RWPE2 (cell line): ENCODE measurements at regions not wholly inside any gene's neighbourhood (a gene's known extent, or its start where the extent isn't known, plus 50 kb on each side); places are given as distances from the start of the nearest gene placed in this dataset.

Source experiments
- ATAC-seq: fragments of 200-7000 bp; cut with Tn5 transposase; 3 replicates; pipeline ENCODE4 v1.9.1; 2021; ENCODE audit warnings: low read depth
- DNase-seq: peaks from one replicate; pipeline ENCODE4 v3.0.0-alpha.2; 2020; ENCODE audit warnings: low spot score
- H3K27ac ChIP-seq: fragments of 450-650 bp; 2 replicates; pipeline ENCODE4 v1.5.1; 2017; ENCODE audit warnings: mild to moderate bottlenecking; ENCODE audit not compliant: poor library complexity, severe bottlenecking
- H3K27me3 ChIP-seq: fragments of 250-450 bp; sonication (Bioruptor Pico); 2 replicates; pipeline ENCODE4 v1.5.1; 2021; ENCODE audit warnings: mild to moderate bottlenecking, moderate library complexity; ENCODE audit not compliant: insufficient read depth, poor library complexity, severe bottlenecking
- H3K36me3 ChIP-seq: fragments of 250-450 bp; sonication (Bioruptor Pico); 2 replicates; pipeline ENCODE4 v1.5.1; 2020; ENCODE audit warnings: low read depth, mild to moderate bottlenecking, moderate library complexity
- H3K4me1 ChIP-seq: fragments of 250-450 bp; sonication (Bioruptor Pico); 2 replicates; pipeline ENCODE4 v1.5.1; 2021; ENCODE audit warnings: mild to moderate bottlenecking, moderate library complexity; ENCODE audit not compliant: insufficient read depth, poor library complexity, severe bottlenecking
- H3K4me3 ChIP-seq: fragments of 250-450 bp; sonication (Bioruptor Pico); 2 replicates; pipeline ENCODE4 v1.5.1; 2021; ENCODE audit warnings: mild to moderate bottlenecking, moderate library complexity; ENCODE audit not compliant: severe bottlenecking
- H3K9me3 ChIP-seq: fragments of 250-450 bp; sonication (Bioruptor Pico); 2 replicates; pipeline ENCODE4 v1.5.1; 2021; ENCODE audit warnings: mild to moderate bottlenecking, moderate library complexity; ENCODE audit not compliant: severe bottlenecking
- CTCF ChIP-seq: fragments of 450-650 bp; IDR thresholded peaks from one replicate; pipeline ENCODE4 v1.5.1; 2017; ENCODE audit warnings: mild to moderate bottlenecking, moderate library complexity; ENCODE audit not compliant: poor library complexity, severe bottlenecking

GRCh38 chr6:92634561-92634960 is 784.8 kb downstream of the EPHA7 start:
- Histone ChIP-seq H3K27ac (no peak overlapping the region), H3K9me3 (no peaks in the 10 kb centered on the region), H3K4me3 (no peak overlapping the region), H3K4me1 (no peaks in the 10 kb centered on the region), H3K27me3 (no peaks in the 10 kb centered on the region), H3K36me3 (no peaks in the 10 kb centered on the region)
- no peak for TF ChIP-seq CTCF
- DNase-seq = no peak
- no peak for ATAC-seq

GRCh38 chr6:92623431-92623830 is 795.9 kb downstream of the EPHA7 start:
- no peak overlapping the region for H3K4me3 ChIP-seq
- no peak overlapping the region for H3K27ac ChIP-seq
- TF ChIP-seq CTCF = no peak
- H3K36me3 ChIP-seq = no peaks in the 10 kb centered on the region
- DNase-seq (no peak), ATAC-seq (no peak)
- H3K9me3 ChIP-seq = no peaks in the 10 kb centered on the region
- H3K4me1 ChIP-seq = no peaks in the 10 kb centered on the region
- H3K27me3 ChIP-seq = no peaks in the 10 kb centered on the region

DNA sequence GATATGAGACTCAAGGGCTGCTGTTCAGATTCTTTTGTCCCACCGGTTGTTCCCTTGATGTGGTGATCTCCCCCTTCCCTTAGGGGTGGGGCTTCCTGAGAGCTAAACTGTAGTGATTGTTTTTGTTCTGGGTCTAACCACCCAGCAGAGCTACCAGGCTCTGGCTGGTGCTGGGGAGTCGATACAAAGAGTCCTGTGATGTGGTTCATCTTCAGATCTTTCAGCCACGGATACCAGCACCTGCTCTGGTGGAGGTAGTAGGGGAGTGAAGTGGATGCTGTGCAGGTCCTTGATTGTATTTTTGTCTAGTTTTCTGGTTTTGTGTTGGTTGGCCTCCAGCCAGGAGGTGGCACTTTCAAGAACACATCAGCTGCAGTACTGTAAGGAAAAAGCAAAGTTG is 801.6 kb downstream of the EPHA7 start:
- no peaks in the 10 kb centered on the region for H3K27me3 ChIP-seq
- TF ChIP-seq CTCF = no peak
- H3K36me3 ChIP-seq = no peaks in the 10 kb centered on the region
- DNase-seq = no peak
- no peak overlapping the region for H3K27ac ChIP-seq
- ATAC-seq = no peak
- no peaks in the 10 kb centered on the region for H3K4me1 ChIP-seq
- no peak overlapping the region for H3K4me3 ChIP-seq
- no peaks in the 10 kb centered on the region for H3K9me3 ChIP-seq

- no peak overlapping the region for H3K4me3 ChIP-seq
- DNase-seq = no peak
- H3K27me3 ChIP-seq = no peaks in the 10 kb centered on the region
- no peaks in the 10 kb centered on the region for H3K9me3 ChIP-seq
- H3K27ac ChIP-seq = no peak overlapping the region
- H3K36me3 ChIP-seq = no peaks in the 10 kb centered on the region
- no peaks in the 10 kb centered on the region for H3K4me1 ChIP-seq
- TF ChIP-seq CTCF = no peak
- no peak for ATAC-seq
Measured at GRCh38 chr6:92608751-92609150, 810.6 kb downstream of the EPHA7 start.

DNA sequence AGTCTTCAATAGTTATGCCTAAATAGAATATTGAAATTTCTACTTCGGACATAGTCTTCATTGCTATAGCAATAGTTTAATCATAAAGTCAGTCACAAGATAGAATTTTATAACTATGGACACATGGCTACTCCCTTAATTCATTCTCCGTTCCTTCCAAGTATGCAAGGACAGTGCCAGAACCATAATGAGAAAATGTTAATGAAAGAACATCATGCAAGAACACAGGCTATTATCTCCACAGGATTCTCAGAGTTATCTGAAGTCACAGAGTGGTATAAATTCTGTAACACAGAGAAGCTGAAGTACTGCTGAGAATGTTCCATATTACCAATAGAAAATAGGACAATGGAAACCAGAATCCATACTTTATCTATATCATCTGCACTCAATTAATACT is 826.2 kb downstream of the EPHA7 start:
- Histone ChIP-seq H3K27ac (no peak overlapping the region), H3K27me3 (no peaks in the 10 kb centered on the region), H3K9me3 (no peaks in the 10 kb centered on the region), H3K4me3 (no peak overlapping the region), H3K36me3 (no peaks in the 10 kb centered on the region), H3K4me1 (peaks cover 9% of the 10 kb centered on the region)
- DNase-seq (no peak), ATAC-seq (no peak)
- TF ChIP-seq CTCF = no peak
